ENCODE measurements at regions not wholly inside any gene's neighbourhood (a gene's known extent, or its start where the extent isn't known, plus 50 kb on each side); places are given as distances from the start of the nearest gene placed in this dataset.

GRCh38 chr18:30432349-30432748 is 610.2 kb downstream of the DSC3 start:
- TF ChIP-seq CTCF (IDR thresholded peaks at IDR 0.05): no peak
- no peak for TF ChIP-seq TCF7L2 (IDR thresholded peaks at IDR 0.05; ENCODE audit: low read depth, low read length)
- no peak for TF ChIP-seq POLR2AphosphoS5 (IDR thresholded peaks at IDR 0.05; ENCODE audit: low read depth, low read length)

All from Panc1 (cell line).